A673 (cell line): ENCODE measurements at regions not wholly inside any gene's neighbourhood (a gene's known extent, or its start where the extent isn't known, plus 50 kb on each side); places are given as distances from the start of the nearest gene placed in this dataset.

Source experiments
- BruUV-seq: library from RNA; stranded (reverse); fragments of 400-500 nt; replicated peaks from 2 replicates; lab custom pipeline; 2021; lab: Mats Ljungman, UMichigan
- CTCF ChIA-PET: fragments of 300-600 bp; sonication (Branson Sonifier 250); formaldehyde crosslinking; loops from one replicate; lab custom pipeline; 2022; ENCODE audit warnings: antibody characterized with exemption; lab: Charles Lee
- POLR2A ChIA-PET: fragments of 300-600 bp; sonication (Branson Sonifier 250); formaldehyde crosslinking; loops from one replicate; lab custom pipeline; 2022; ENCODE audit warnings: antibody characterized with exemption; ENCODE audit not compliant: low non-redundant PET; lab: Charles Lee
- DNase-seq: peaks from one replicate; pipeline ENCODE4 v3.0.0-alpha.2; 2015; ENCODE audit warnings: low spot score
- H3K27ac ChIP-seq: fragments of 200-600 bp; sonication (generic); 2 replicates; pipeline ENCODE4 v1.5.1; 2016; ENCODE audit warnings: mixed run types, low read depth, mild to moderate bottlenecking, mixed read lengths, antibody characterized with exemption, low read length; ENCODE audit not compliant: poor library complexity, severe bottlenecking
- H3K27me3 ChIP-seq: fragments of 200-600 bp; sonication (generic); replicated peaks from 2 replicates; pipeline ENCODE4 v1.6.1; 2017; ENCODE audit warnings: mixed run types, low read depth, mild to moderate bottlenecking, mixed read lengths, antibody characterized with exemption, low read length; ENCODE audit not compliant: insufficient read depth, poor library complexity
- H3K36me3 ChIP-seq: fragments of 200-600 bp; sonication (generic); 2 replicates; pipeline ENCODE4 v1.6.1; 2016; ENCODE audit warnings: mixed run types, mild to moderate bottlenecking, mixed read lengths, antibody characterized with exemption, low read length; ENCODE audit not compliant: insufficient read depth, poor library complexity, severe bottlenecking
- H3K4me1 ChIP-seq: fragments of 200-600 bp; sonication (generic); 2 replicates; pipeline ENCODE4 v1.6.1; 2017; ENCODE audit warnings: mixed run types, mild to moderate bottlenecking, mixed read lengths, antibody characterized with exemption, low read length; ENCODE audit not compliant: insufficient read depth, poor library complexity, severe bottlenecking
- H3K4me3 ChIP-seq: fragments of 200-600 bp; sonication (generic); 2 replicates; pipeline ENCODE4 v1.5.1; 2016; ENCODE audit warnings: low read depth, mixed run types, mild to moderate bottlenecking, mixed read lengths, low read length; ENCODE audit not compliant: poor library complexity, severe bottlenecking
- H3K9me3 ChIP-seq: fragments of 200-600 bp; sonication (generic); 2 replicates; pipeline ENCODE4 v1.6.1; 2016; ENCODE audit warnings: mixed run types, low read depth, mild to moderate bottlenecking, mixed read lengths, antibody characterized with exemption, low read length; ENCODE audit not compliant: poor library complexity, severe bottlenecking
- EZH2 ChIP-seq: fragments of 200-600 bp; sonication (generic); IDR thresholded peaks from 2 replicates; pipeline ENCODE4 v1.6.1; 2017; ENCODE audit warnings: borderline replicate concordance, low read depth, mild to moderate bottlenecking, mixed read lengths, antibody characterized with exemption, low read length; ENCODE audit not compliant: poor library complexity, severe bottlenecking
- intact Hi-C: fragments of 100-400 bp; cut with micrococcal nuclease; formaldehyde crosslinking; loops from one replicate; pipeline ENCODE4 v1.10.0; 2022; ENCODE audit not compliant: unreplicated experiment
- TF ChIP-seq, protein P1 (sequence below): fragments of 300-800, 200-600 bp; sonication (generic); conservative IDR thresholded peaks from 2 replicates; pipeline ENCODE4 v1.5.1; 2017; ENCODE audit warnings: low read depth, mild to moderate bottlenecking, antibody characterized with exemption, low read length, moderate library complexity, mixed read lengths

DNA sequence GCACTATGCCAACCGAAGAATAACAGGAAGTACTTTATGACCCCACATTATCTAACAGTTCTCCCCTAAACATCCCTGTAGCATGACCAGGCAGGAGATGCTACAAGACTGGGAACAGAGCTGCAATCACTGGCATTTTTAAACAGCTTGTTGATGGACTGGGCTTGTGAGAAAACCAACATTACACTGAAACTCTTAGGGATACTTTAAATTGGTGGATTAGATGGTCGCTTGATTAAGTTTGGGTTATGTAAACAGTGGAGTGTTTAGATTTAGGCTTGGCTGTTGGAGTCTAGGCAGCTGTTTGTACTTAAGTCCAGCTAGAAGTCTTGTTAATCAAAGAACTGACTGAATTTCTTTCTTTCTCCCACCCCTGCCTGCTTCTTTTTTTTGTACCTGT, 234.1 kb upstream of the BMP2 start:
- no peak for DNase-seq
- no peak overlapping the region for H3K4me3 ChIP-seq
- no peaks in the 10 kb centered on the region for H3K9me3 ChIP-seq
- no TSS peak for BruUV-seq
- H3K27me3 ChIP-seq: peaks cover 16% of the 10 kb centered on the region
- intact Hi-C loops: no loop called here
- H3K36me3 ChIP-seq: no peaks in the 10 kb centered on the region
- CTCF ChIA-PET: no interaction called here
- H3K4me1 ChIP-seq: no peaks in the 10 kb centered on the region
- H3K27ac ChIP-seq: no peak overlapping the region
- POLR2A ChIA-PET: interaction anchor here (1.1 kb wide), 1 partner anchor 92 kb away, joined by 3 read pairs; no protein-coding TSS in a partner anchor
- TF ChIP-seq EZH2: no peak
- TF ChIP-seq, protein P1, sequence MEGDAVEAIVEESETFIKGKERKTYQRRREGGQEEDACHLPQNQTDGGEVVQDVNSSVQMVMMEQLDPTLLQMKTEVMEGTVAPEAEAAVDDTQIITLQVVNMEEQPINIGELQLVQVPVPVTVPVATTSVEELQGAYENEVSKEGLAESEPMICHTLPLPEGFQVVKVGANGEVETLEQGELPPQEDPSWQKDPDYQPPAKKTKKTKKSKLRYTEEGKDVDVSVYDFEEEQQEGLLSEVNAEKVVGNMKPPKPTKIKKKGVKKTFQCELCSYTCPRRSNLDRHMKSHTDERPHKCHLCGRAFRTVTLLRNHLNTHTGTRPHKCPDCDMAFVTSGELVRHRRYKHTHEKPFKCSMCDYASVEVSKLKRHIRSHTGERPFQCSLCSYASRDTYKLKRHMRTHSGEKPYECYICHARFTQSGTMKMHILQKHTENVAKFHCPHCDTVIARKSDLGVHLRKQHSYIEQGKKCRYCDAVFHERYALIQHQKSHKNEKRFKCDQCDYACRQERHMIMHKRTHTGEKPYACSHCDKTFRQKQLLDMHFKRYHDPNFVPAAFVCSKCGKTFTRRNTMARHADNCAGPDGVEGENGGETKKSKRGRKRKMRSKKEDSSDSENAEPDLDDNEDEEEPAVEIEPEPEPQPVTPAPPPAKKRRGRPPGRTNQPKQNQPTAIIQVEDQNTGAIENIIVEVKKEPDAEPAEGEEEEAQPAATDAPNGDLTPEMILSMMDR: no peak

GRCh38 chr20:6530779-6531315, 236.6 kb upstream of the BMP2 start:
- CTCF ChIA-PET: no interaction called here
- no peak overlapping the region for H3K27ac ChIP-seq
- intact Hi-C loops: no loop called here
- POLR2A ChIA-PET: no interaction called here
- TF ChIP-seq EZH2: no peak
- TF ChIP-seq, protein P1: no peak
- peaks cover 16% of the 10 kb centered on the region for H3K27me3 ChIP-seq
- H3K4me3 ChIP-seq: no peak overlapping the region
- no peaks in the 10 kb centered on the region for H3K36me3 ChIP-seq
- no TSS peak for BruUV-seq
- DNase-seq: no peak
- H3K4me1 ChIP-seq: no peaks in the 10 kb centered on the region
- H3K9me3 ChIP-seq: no peaks in the 10 kb centered on the region

DNA sequence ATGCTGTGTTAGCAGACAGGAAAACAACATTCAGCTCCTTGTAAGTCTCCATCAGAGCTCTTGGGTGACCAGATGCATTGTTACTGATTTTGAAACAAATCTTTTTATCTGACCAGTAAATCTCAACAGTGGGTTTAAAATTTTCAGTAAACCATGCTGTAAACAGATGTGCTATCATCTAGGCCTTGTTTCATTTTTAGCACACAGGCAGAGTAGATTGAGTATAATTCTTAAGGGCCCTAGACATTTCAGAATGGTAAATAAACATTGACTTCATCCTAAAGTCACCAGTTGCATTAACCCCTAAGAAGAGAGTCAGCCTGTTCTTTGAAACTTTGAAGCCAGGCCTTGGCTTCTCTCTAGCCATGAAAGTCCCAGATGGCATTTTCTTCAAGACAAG, 237.2 kb upstream of the BMP2 start:
- intact Hi-C loops: no loop called here
- no peaks in the 10 kb centered on the region for H3K9me3 ChIP-seq
- H3K4me3 ChIP-seq: no peak overlapping the region
- no peaks in the 10 kb centered on the region for H3K4me1 ChIP-seq
- no TSS peak for BruUV-seq
- DNase-seq: no peak
- H3K36me3 ChIP-seq: no peaks in the 10 kb centered on the region
- TF ChIP-seq, protein P1: no peak
- no peak for TF ChIP-seq EZH2
- ChIA-PET CTCF (no interaction called here), POLR2A (no interaction called here)
- no peak overlapping the region for H3K27ac ChIP-seq
- peaks cover 16% of the 10 kb centered on the region for H3K27me3 ChIP-seq
